Endodermal cell (in vitro differentiated cells): ENCODE measurements at regions not wholly inside any gene's neighbourhood (a gene's known extent, or its start where the extent isn't known, plus 50 kb on each side); places are given as distances from the start of the nearest gene placed in this dataset.

Source experiments
- DNase-seq: peaks from one replicate; pipeline ENCODE4 v3.0.0-alpha.2; 2017
- H3K27ac ChIP-seq: 2 replicates; pipeline ENCODE4 v1.5.1; 2013; ENCODE audit warnings: mild to moderate bottlenecking, low read depth, low read length, moderate library complexity
- H3K27me3 ChIP-seq: 2 replicates; pipeline ENCODE4 v1.6.1; 2013; ENCODE audit warnings: mild to moderate bottlenecking, low read length, moderate library complexity; ENCODE audit not compliant: insufficient read depth, control insufficient read depth, poor library complexity, severe bottlenecking
- H3K36me3 ChIP-seq: 2 replicates; pipeline ENCODE4 v1.7.0; 2013; ENCODE audit warnings: mild to moderate bottlenecking, low read length, moderate library complexity; ENCODE audit not compliant: control insufficient read depth, insufficient read depth
- H3K4me1 ChIP-seq: one replicate; pipeline ENCODE4 v1.7.0; 2013; ENCODE audit warnings: low read length; ENCODE audit not compliant: control insufficient read depth, insufficient read depth
- H3K4me3 ChIP-seq: 2 replicates; pipeline ENCODE4 v1.5.1; 2013; ENCODE audit warnings: mild to moderate bottlenecking, low read length, moderate library complexity
- H3K9ac ChIP-seq: 2 replicates; pipeline ENCODE4 v1.6.1; 2013; ENCODE audit warnings: mild to moderate bottlenecking, low read length, moderate library complexity; ENCODE audit not compliant: poor library complexity, severe bottlenecking; ENCODE audit errors: extremely low read depth
- H3K9me3 ChIP-seq: 2 replicates; pipeline ENCODE4 v1.6.1; 2013; ENCODE audit warnings: mild to moderate bottlenecking, low read length, moderate library complexity; ENCODE audit not compliant: control insufficient read depth
- H3K27ac Mint-ChIP-seq: 2 replicates; pipeline ENCODE4 v1.8.0; 2020; ENCODE audit warnings: mixed read lengths
- H3K27me3 Mint-ChIP-seq: 2 replicates; pipeline ENCODE4 v1.8.0; 2021; ENCODE audit warnings: mild to moderate bottlenecking, mixed read lengths; ENCODE audit not compliant: insufficient read depth
- H3K36me3 Mint-ChIP-seq: 2 replicates; pipeline ENCODE4 v1.8.0; 2020; ENCODE audit warnings: low read depth, mixed read lengths
- H3K4me1 Mint-ChIP-seq: 2 replicates; pipeline ENCODE4 v1.8.0; 2020; ENCODE audit warnings: mixed read lengths
- H3K4me3 Mint-ChIP-seq: 2 replicates; pipeline ENCODE4 v1.8.0; 2020; ENCODE audit warnings: mild to moderate bottlenecking, moderate library complexity, mixed read lengths
- H3K9me3 Mint-ChIP-seq: 2 replicates; pipeline ENCODE4 v1.8.0; 2020; ENCODE audit warnings: mild to moderate bottlenecking, mixed read lengths
- WGBS, 2 experiments: methylation state at CpG; one replicate each; pipeline versions ENCODE4 v1.1.5 to v1.1.7; 2013; ENCODE audit warnings: missing lambda C conversion rate in 2 of 2, mixed read lengths in 1 of 2; ENCODE audit not compliant: insufficient coverage in 1 of 2, insufficient read length in 1 of 2; 5-methylcytosine and 5-hydroxymethylcytosine counted together
- TF ChIP-seq, protein P1 (sequence below): fragments of 200-600 bp; sonication (generic); conservative IDR thresholded peaks from 2 replicates; pipeline ENCODE4 v1.5.0; 2021; ENCODE audit warnings: antibody characterized with exemption, mild to moderate bottlenecking

DNA sequence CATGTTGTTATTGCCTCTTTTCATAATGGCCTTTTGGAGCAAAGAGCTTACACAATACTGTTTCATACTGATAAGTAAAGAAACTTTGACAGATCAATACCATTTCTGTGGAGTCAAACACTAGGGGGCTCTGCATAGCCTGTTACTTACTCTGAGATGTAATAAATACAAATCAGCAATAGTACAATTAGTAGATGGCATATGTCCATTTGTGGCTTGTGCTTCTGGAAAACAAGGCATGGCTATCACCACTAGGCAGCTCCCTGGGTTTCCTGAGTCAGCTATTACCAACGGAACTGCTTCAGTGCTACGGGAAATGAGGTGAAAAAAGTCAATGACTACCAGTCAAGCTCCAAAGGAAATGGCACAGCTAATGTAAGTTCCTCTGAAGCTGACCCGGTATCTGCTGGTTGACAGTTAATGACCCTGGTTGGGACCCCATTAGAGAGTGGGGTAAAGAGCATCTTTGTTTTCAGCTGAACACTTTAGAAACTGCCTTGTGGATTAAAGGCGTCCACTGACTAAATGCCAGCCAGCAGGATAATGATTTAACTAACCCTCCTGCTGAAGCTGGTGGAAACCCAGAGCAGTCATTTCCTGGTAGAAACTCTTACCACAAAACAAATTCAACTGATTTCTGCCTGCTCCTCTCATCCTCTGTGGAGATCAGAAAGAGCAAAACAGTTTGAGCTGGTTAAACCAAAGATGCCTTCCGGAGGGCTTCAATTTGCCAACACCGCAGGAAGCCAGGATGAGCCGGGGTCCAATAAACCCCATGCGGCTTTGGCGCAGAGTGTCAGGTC, 69.0 kb upstream of the FAM169A start:
- no peak overlapping the region for H3K27ac ChIP-seq
- peaks cover 1% of the 10 kb centered on the region for H3K27me3 Mint-ChIP-seq

DNA sequence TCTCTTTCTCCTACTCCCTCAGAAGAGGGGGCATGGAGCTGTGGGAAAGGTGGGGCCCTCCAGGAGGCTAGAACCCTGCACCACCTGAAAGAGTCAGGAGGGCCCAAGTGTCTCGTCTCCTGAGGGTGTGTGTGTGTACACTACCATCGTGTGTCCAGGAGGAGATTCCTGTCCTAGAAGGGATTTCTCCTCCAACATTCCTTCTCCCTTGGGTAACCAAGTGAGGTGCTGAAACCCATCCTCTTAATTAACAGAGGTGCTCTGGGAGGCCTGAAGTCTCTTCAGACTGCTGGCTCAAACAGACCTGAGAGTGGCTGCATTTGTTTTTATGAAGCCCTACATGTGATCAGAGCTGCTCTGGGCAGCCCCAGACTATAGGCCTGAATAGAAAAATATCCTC, 61.1 kb upstream of the FAM169A start:
- Mint-ChIP-seq H3K36me3 (no peaks in the 10 kb centered on the region), H3K27ac (no peak overlapping the region), H3K4me1 (peaks cover 5% of the 10 kb centered on the region), H3K27me3 (peaks cover 1% of the 10 kb centered on the region), H3K4me3 (no peak overlapping the region), H3K9me3 (no peaks in the 10 kb centered on the region)
- no peak overlapping the region for H3K9ac ChIP-seq
- 86 to 90% methylated on average over 2 of the region's 2 CpGs for WGBS, 2 experiments
- TF ChIP-seq, protein P1, sequence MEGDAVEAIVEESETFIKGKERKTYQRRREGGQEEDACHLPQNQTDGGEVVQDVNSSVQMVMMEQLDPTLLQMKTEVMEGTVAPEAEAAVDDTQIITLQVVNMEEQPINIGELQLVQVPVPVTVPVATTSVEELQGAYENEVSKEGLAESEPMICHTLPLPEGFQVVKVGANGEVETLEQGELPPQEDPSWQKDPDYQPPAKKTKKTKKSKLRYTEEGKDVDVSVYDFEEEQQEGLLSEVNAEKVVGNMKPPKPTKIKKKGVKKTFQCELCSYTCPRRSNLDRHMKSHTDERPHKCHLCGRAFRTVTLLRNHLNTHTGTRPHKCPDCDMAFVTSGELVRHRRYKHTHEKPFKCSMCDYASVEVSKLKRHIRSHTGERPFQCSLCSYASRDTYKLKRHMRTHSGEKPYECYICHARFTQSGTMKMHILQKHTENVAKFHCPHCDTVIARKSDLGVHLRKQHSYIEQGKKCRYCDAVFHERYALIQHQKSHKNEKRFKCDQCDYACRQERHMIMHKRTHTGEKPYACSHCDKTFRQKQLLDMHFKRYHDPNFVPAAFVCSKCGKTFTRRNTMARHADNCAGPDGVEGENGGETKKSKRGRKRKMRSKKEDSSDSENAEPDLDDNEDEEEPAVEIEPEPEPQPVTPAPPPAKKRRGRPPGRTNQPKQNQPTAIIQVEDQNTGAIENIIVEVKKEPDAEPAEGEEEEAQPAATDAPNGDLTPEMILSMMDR, result no peak
- no peak for DNase-seq
- no peaks in the 10 kb centered on the region for H3K36me3 ChIP-seq
- no peak overlapping the region for H3K27ac ChIP-seq
- H3K27me3 ChIP-seq, result no peaks in the 10 kb centered on the region
- H3K9me3 ChIP-seq, result no peaks in the 10 kb centered on the region
- no peaks in the 10 kb centered on the region for H3K4me1 ChIP-seq
- no peak overlapping the region for H3K4me3 ChIP-seq

More for the DNA sequence above, 69.0 kb upstream of the FAM169A start:
- no peaks in the 10 kb centered on the region for H3K9me3 ChIP-seq
- H3K4me3 Mint-ChIP-seq, result no peak overlapping the region
- peak; percentile 58 for DNase-seq
- 61 to 64% methylated on average over 8 to 9 of the region's 9 CpGs for WGBS, 2 experiments
- TF ChIP-seq, protein P1, result peak; percentile 65
- H3K9ac ChIP-seq, result no peak overlapping the region
- H3K27me3 ChIP-seq, result no peaks in the 10 kb centered on the region
- H3K36me3 Mint-ChIP-seq, result no peaks in the 10 kb centered on the region
- H3K9me3 Mint-ChIP-seq, result peaks cover 2% of the 10 kb centered on the region
- H3K4me3 ChIP-seq, result no peak overlapping the region
- no peaks in the 10 kb centered on the region for H3K4me1 ChIP-seq
- no peak overlapping the region for H3K27ac Mint-ChIP-seq
- no peaks in the 10 kb centered on the region for H3K36me3 ChIP-seq
- H3K4me1 Mint-ChIP-seq, result peaks cover 20% of the 10 kb centered on the region

DNA sequence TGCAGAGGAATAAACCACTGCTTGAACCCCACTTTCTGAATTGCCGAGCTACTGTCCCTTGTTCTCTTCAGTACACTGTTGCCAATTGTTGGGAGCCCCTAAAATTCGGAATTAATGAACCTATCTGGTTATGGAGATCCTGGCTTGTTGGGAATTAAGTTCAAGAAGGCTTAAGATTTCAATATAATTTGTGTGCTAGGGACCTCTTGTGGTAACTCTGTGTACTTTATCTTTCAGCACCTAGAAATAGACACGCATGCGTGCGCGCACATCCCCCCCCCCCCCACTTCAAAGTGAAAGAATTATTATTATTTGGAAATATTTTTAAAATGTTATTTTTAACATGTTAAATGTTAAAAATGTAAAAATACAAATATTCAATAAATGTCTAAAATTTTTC, 53.3 kb upstream of the FAM169A start:
- Mint-ChIP-seq H3K9me3 (peaks cover 9% of the 10 kb centered on the region), H3K4me1 (no peaks in the 10 kb centered on the region), H3K27me3 (no peaks in the 10 kb centered on the region), H3K27ac (no peak overlapping the region), H3K4me3 (no peak overlapping the region), H3K36me3 (no peaks in the 10 kb centered on the region)
- WGBS, 2 experiments, result 19 to 34% methylated on average over 2 of the region's 6 CpGs
- TF ChIP-seq, protein P1, result peak; percentile 81
- Histone ChIP-seq H3K27me3 (no peaks in the 10 kb centered on the region), H3K4me3 (no peak overlapping the region), H3K4me1 (no peaks in the 10 kb centered on the region), H3K36me3 (no peaks in the 10 kb centered on the region), H3K27ac (no peak overlapping the region), H3K9me3 (peaks cover 11% of the 10 kb centered on the region), H3K9ac (no peak overlapping the region)
- peak; percentile 55 for DNase-seq
